Vagina (tissue), 2 donors: ENCODE measurements at regions not wholly inside any gene's neighbourhood (a gene's known extent, or its start where the extent isn't known, plus 50 kb on each side); places are given as distances from the start of the nearest gene placed in this dataset.

ENCODE experiments used
- POLR2AphosphoS5 ChIP-seq, 2 donors: sonication (generic); formaldehyde crosslinking; IDR thresholded peaks; one replicate each; pipeline ENCODE4 v1.9.0; 2017; ENCODE audit warnings: antibody characterized with exemption in 2 of 2, mild to moderate bottlenecking in 2 of 2, low read depth in 1 of 2; ENCODE audit not compliant: insufficient read depth in 1 of 2
- TF ChIP-seq, protein P1 (sequence below), 3 experiments: fragments of 450-650 bp in 2 of 3; fragments of 200-600 bp in 1 of 3; sonication (generic) in 1 of 3; IDR thresholded peaks; one replicate each; pipeline ENCODE4 v1.5.1; 2017 to 2019; ENCODE audit warnings: antibody characterized with exemption in 3 of 3, mild to moderate bottlenecking in 2 of 3, moderate library complexity in 2 of 3

GRCh38 chr1:72759486-72759885 is 477.1 kb upstream of the NEGR1 start:
- TF ChIP-seq, protein P1, sequence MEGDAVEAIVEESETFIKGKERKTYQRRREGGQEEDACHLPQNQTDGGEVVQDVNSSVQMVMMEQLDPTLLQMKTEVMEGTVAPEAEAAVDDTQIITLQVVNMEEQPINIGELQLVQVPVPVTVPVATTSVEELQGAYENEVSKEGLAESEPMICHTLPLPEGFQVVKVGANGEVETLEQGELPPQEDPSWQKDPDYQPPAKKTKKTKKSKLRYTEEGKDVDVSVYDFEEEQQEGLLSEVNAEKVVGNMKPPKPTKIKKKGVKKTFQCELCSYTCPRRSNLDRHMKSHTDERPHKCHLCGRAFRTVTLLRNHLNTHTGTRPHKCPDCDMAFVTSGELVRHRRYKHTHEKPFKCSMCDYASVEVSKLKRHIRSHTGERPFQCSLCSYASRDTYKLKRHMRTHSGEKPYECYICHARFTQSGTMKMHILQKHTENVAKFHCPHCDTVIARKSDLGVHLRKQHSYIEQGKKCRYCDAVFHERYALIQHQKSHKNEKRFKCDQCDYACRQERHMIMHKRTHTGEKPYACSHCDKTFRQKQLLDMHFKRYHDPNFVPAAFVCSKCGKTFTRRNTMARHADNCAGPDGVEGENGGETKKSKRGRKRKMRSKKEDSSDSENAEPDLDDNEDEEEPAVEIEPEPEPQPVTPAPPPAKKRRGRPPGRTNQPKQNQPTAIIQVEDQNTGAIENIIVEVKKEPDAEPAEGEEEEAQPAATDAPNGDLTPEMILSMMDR (IDR thresholded peaks at IDR 0.05), result no peak
- TF ChIP-seq POLR2AphosphoS5 (IDR thresholded peaks at IDR 0.05; ENCODE audit: insufficient read depth in 1 of 2, low read depth in 1 of 2), result no peak
